HEK293 (cell line): ENCODE measurements at regions not wholly inside any gene's neighbourhood (a gene's known extent, or its start where the extent isn't known, plus 50 kb on each side); places are given as distances from the start of the nearest gene placed in this dataset.

Source experiments
- CTCF ChIP-seq: fragments of 450-650 bp; formaldehyde crosslinking; IDR thresholded peaks from 2 replicates; pipeline ENCODE4 v1.5.1; 2016; ENCODE audit warnings: missing biosample characterization, missing genetic modification characterization
- ELK4 ChIP-seq: IDR thresholded peaks from 2 replicates; pipeline ENCODE4 v1.6.1; 2011; ENCODE audit warnings: mild to moderate bottlenecking, low read depth, low read length, borderline replicate concordance
- REST ChIP-seq: fragments of 450-650 bp; formaldehyde crosslinking; IDR thresholded peaks from 2 replicates; pipeline ENCODE4 v1.5.1; 2016; ENCODE audit warnings: missing biosample characterization, missing genetic modification characterization
- SP2 ChIP-seq: fragments of 450-650 bp; formaldehyde crosslinking; IDR thresholded peaks from 2 replicates; pipeline ENCODE4 v1.5.1; 2016; ENCODE audit warnings: missing biosample characterization, missing genetic modification characterization
- TCF7L2 ChIP-seq: IDR thresholded peaks from 2 replicates; pipeline ENCODE4 v1.6.1; 2011; ENCODE audit warnings: low read depth, mild to moderate bottlenecking, inconsistent platforms, low read length, moderate library complexity, borderline replicate concordance
- ZBTB7A ChIP-seq: fragments of 450-650 bp; formaldehyde crosslinking; IDR thresholded peaks from 2 replicates; pipeline ENCODE4 v1.5.1; 2016; ENCODE audit warnings: low read depth, missing biosample characterization, missing genetic modification characterization
- ZNF214 ChIP-seq: fragments of 450-650 bp; formaldehyde crosslinking; IDR thresholded peaks from 2 replicates; pipeline ENCODE4 v1.5.1; 2017; ENCODE audit warnings: missing biosample characterization, mild to moderate bottlenecking, missing genetic modification characterization, borderline replicate concordance
- ZNF223 ChIP-seq: fragments of 450-650 bp; formaldehyde crosslinking; IDR thresholded peaks from 2 replicates; pipeline ENCODE4 v1.5.1; 2016; ENCODE audit warnings: missing biosample characterization, missing genetic modification characterization
- ZNF433 ChIP-seq: fragments of 450-650 bp; formaldehyde crosslinking; IDR thresholded peaks from 2 replicates; pipeline ENCODE4 v1.5.1; 2016; ENCODE audit warnings: missing biosample characterization, missing genetic modification characterization, low read depth

GRCh38 chr20:22729616-22730236, 145.4 kb upstream of the FOXA2 start:
- no peak for TF ChIP-seq ZNF433 (tag by site-specific recombination)
- no peak for TF ChIP-seq TCF7L2
- no peak for TF ChIP-seq ZNF214 (tag by site-specific recombination)
- no peak for TF ChIP-seq ELK4
- no peak for TF ChIP-seq CTCF
- TF ChIP-seq SP2 (tag by site-specific recombination): no peak
- no peak for TF ChIP-seq REST (tag by site-specific recombination)
- no peak for TF ChIP-seq ZBTB7A (tag by site-specific recombination)
- no peak for TF ChIP-seq ZNF223 (tag by site-specific recombination)
